ENCODE measurements at regions not wholly inside any gene's neighbourhood (a gene's known extent, or its start where the extent isn't known, plus 50 kb on each side); places are given as distances from the start of the nearest gene placed in this dataset.

- CTCF ChIA-PET = no interaction called here
- Mint-ChIP-seq H3K9me3 (no peaks in the 10 kb centered on the region), H3K4me1 (no peaks in the 10 kb centered on the region), H3K27me3 (peaks cover 59% of the 10 kb centered on the region), H3K36me3 (ENCODE audit: low read depth) (no peaks in the 10 kb centered on the region), H3K4me3 (no peak overlapping the region), H3K27ac (no peak overlapping the region)
- POLR2A ChIA-PET = no interaction called here
- DNase-seq = no peak
These were observed 108.8 kb downstream of the NAV1 start for GRCh38 chr1:201647722-201648065.

GRCh38 chr1:201648066-201648906 is 109.4 kb downstream of the NAV1 start:
- Mint-ChIP-seq H3K4me3 (no peak overlapping the region), H3K27ac (no peak overlapping the region), H3K36me3 (ENCODE audit: low read depth) (no peaks in the 10 kb centered on the region), H3K9me3 (no peaks in the 10 kb centered on the region), H3K27me3 (peaks cover 59% of the 10 kb centered on the region), H3K4me1 (no peaks in the 10 kb centered on the region)
- CTCF ChIA-PET = no interaction called here
- POLR2A ChIA-PET = no interaction called here
- DNase-seq = no peak

- Mint-ChIP-seq H3K27ac (no peak overlapping the region), H3K27me3 (peaks cover 57% of the 10 kb centered on the region), H3K4me1 (no peaks in the 10 kb centered on the region), H3K4me3 (no peak overlapping the region), H3K36me3 (ENCODE audit: low read depth) (no peaks in the 10 kb centered on the region), H3K9me3 (no peaks in the 10 kb centered on the region)
- POLR2A ChIA-PET = no interaction called here
- DNase-seq = no peak
- CTCF ChIA-PET = no interaction called here
These were observed 110.2 kb downstream of the NAV1 start for GRCh38 chr1:201648907-201649721.

GRCh38 chr1:201649761-201650622 is 111.1 kb downstream of the NAV1 start:
- Mint-ChIP-seq H3K4me3 (no peak overlapping the region), H3K27me3 (peaks cover 53% of the 10 kb centered on the region), H3K36me3 (ENCODE audit: low read depth) (no peaks in the 10 kb centered on the region), H3K27ac (no peak overlapping the region), H3K4me1 (no peaks in the 10 kb centered on the region), H3K9me3 (no peaks in the 10 kb centered on the region)
- CTCF ChIA-PET = no interaction called here
- POLR2A ChIA-PET = no interaction called here
- DNase-seq = no peak

GRCh38 chr1:201650623-201650933 is 111.7 kb downstream of the NAV1 start:
- no peaks in the 10 kb centered on the region for H3K4me1 Mint-ChIP-seq
- H3K4me3 Mint-ChIP-seq = no peak overlapping the region
- ChIA-PET CTCF (no interaction called here), POLR2A (no interaction called here)
- H3K36me3 Mint-ChIP-seq (ENCODE audit: low read depth) = no peaks in the 10 kb centered on the region
- peaks cover 52% of the 10 kb centered on the region for H3K27me3 Mint-ChIP-seq
- H3K27ac Mint-ChIP-seq = no peak overlapping the region
- no peaks in the 10 kb centered on the region for H3K9me3 Mint-ChIP-seq
- DNase-seq = no peak

GRCh38 chr1:201652181-201652580 is 113.3 kb downstream of the NAV1 start:
- Mint-ChIP-seq H3K27ac (no peak overlapping the region), H3K4me3 (no peak overlapping the region), H3K36me3 (ENCODE audit: low read depth) (no peaks in the 10 kb centered on the region), H3K9me3 (no peaks in the 10 kb centered on the region), H3K4me1 (no peaks in the 10 kb centered on the region), H3K27me3 (peaks cover 42% of the 10 kb centered on the region)
- ChIA-PET CTCF (no interaction called here), POLR2A (no interaction called here)
- no peak for DNase-seq

- POLR2A ChIA-PET = no interaction called here
- no peaks in the 10 kb centered on the region for H3K9me3 Mint-ChIP-seq
- CTCF ChIA-PET = no interaction called here
These were observed 114.3 kb downstream of the NAV1 start for GRCh38 chr1:201653233-201653632.

GRCh38 chr1:201653883-201654282 is 115.0 kb downstream of the NAV1 start:
- H3K9me3 Mint-ChIP-seq = no peaks in the 10 kb centered on the region
- DNase-seq = no peak
- H3K4me3 Mint-ChIP-seq = no peak overlapping the region
- no peak overlapping the region for H3K27ac Mint-ChIP-seq
- no peaks in the 10 kb centered on the region for H3K36me3 Mint-ChIP-seq (ENCODE audit: low read depth)
- H3K27me3 Mint-ChIP-seq = peaks cover 29% of the 10 kb centered on the region
- CTCF ChIA-PET = no interaction called here
- POLR2A ChIA-PET = no interaction called here
- no peaks in the 10 kb centered on the region for H3K4me1 Mint-ChIP-seq

More at GRCh38 chr1:201653233-201653632, 114.3 kb downstream of the NAV1 start:
- H3K27ac Mint-ChIP-seq = no peak overlapping the region
- H3K27me3 Mint-ChIP-seq = peaks cover 31% of the 10 kb centered on the region
- no peaks in the 10 kb centered on the region for H3K4me1 Mint-ChIP-seq
- no peaks in the 10 kb centered on the region for H3K36me3 Mint-ChIP-seq (ENCODE audit: low read depth)
- no peak for DNase-seq
- H3K4me3 Mint-ChIP-seq = no peak overlapping the region

- CTCF ChIA-PET = no interaction called here
- H3K27me3 Mint-ChIP-seq = peaks cover 23% of the 10 kb centered on the region
These were observed 116.3 kb downstream of the NAV1 start for GRCh38 chr1:201655243-201655642.

GRCh38 chr1:201655910-201656309 is 117.0 kb downstream of the NAV1 start:
- no peak overlapping the region for H3K4me3 Mint-ChIP-seq
- H3K4me1 Mint-ChIP-seq = no peaks in the 10 kb centered on the region
- H3K9me3 Mint-ChIP-seq = no peaks in the 10 kb centered on the region
- peaks cover 17% of the 10 kb centered on the region for H3K27me3 Mint-ChIP-seq
- ChIA-PET CTCF (no interaction called here), POLR2A (no interaction called here)
- no peaks in the 10 kb centered on the region for H3K36me3 Mint-ChIP-seq (ENCODE audit: low read depth)
- no peak overlapping the region for H3K27ac Mint-ChIP-seq
- DNase-seq = no peak

More at GRCh38 chr1:201655243-201655642, 116.3 kb downstream of the NAV1 start:
- Mint-ChIP-seq H3K9me3 (no peaks in the 10 kb centered on the region), H3K4me1 (no peaks in the 10 kb centered on the region), H3K36me3 (ENCODE audit: low read depth) (no peaks in the 10 kb centered on the region), H3K27ac (no peak overlapping the region), H3K4me3 (no peak overlapping the region)
- POLR2A ChIA-PET = no interaction called here
- no peak for DNase-seq

- H3K27me3 Mint-ChIP-seq = peaks cover 11% of the 10 kb centered on the region
- H3K9me3 Mint-ChIP-seq = no peaks in the 10 kb centered on the region
- H3K27ac Mint-ChIP-seq = no peak overlapping the region
- ChIA-PET CTCF (interaction anchor here (1.3 kb wide), 1 partner anchor 97 kb away, joined by 3 read pairs; no protein-coding TSS in a partner anchor), POLR2A (no interaction called here)
- no peaks in the 10 kb centered on the region for H3K4me1 Mint-ChIP-seq
- H3K4me3 Mint-ChIP-seq = no peak overlapping the region
- no peaks in the 10 kb centered on the region for H3K36me3 Mint-ChIP-seq (ENCODE audit: low read depth)
- DNase-seq = no peak
These were observed 117.5 kb downstream of the NAV1 start for GRCh38 chr1:201656311-201657032.

- POLR2A ChIA-PET = no interaction called here
- Mint-ChIP-seq H3K4me3 (no peak overlapping the region), H3K36me3 (ENCODE audit: low read depth) (no peaks in the 10 kb centered on the region), H3K27me3 (peaks cover 6% of the 10 kb centered on the region), H3K4me1 (no peaks in the 10 kb centered on the region), H3K9me3 (no peaks in the 10 kb centered on the region), H3K27ac (no peak overlapping the region)
- CTCF ChIA-PET = no interaction called here
- DNase-seq = no peak
These were observed 120.6 kb downstream of the NAV1 start for GRCh38 chr1:201659572-201659971.
